HCT116 (cell line): ENCODE measurements at regions not wholly inside any gene's neighbourhood (a gene's known extent, or its start where the extent isn't known, plus 50 kb on each side); places are given as distances from the start of the nearest gene placed in this dataset.

Experiments used
- ATAC-seq: fragments of 200-7000 bp; cut with Tn5 transposase; 2 replicates; pipeline ENCODE4 v1.9.1; 2020; ENCODE audit warnings: mild to moderate bottlenecking, moderate library complexity
- BruUV-seq: library from RNA; stranded (reverse); fragments of 400-500 nt; replicated peaks from 2 replicates; lab custom pipeline; 2021; lab: Mats Ljungman, UMichigan
- CTCF ChIA-PET: fragments of 300-600 bp; sonication (Branson Sonifier 250); formaldehyde crosslinking; loops from one replicate; lab custom pipeline; 2021; ENCODE audit warnings: antibody characterized with exemption; lab: Charles Lee
- POLR2A ChIA-PET: fragments of 300-600, 350-600 bp; sonication (Branson Sonifier 250); formaldehyde crosslinking; loops from one replicate; lab custom pipeline; 2021; ENCODE audit warnings: antibody characterized with exemption; lab: Charles Lee
- RAD21 ChIA-PET, 2 experiments: fragments of 300-600 bp; sonication (Branson Sonifier 250); formaldehyde crosslinking; loops; one replicate each; lab custom pipeline; 2023; ENCODE audit warnings: low total read pairs in 2 of 2; ENCODE audit not compliant: uncharacterized antibody in 2 of 2, unreplicated experiment in 2 of 2, low non-redundant PET in 1 of 2; lab: Charles Lee
- DNase-seq: peaks from one replicate; pipeline ENCODE4 v3.0.0-alpha.2; 2010; ENCODE audit warnings: low read depth, low spot score
- H2AFZ ChIP-seq: fragments of 200-600 bp; shearing (Covaris generic), sonication (generic); 2 replicates; pipeline ENCODE4 v1.6.1; 2017; ENCODE audit warnings: low read depth, mixed run types, mixed read lengths, antibody characterized with exemption, low read length; ENCODE audit not compliant: poor library complexity, severe bottlenecking
- H3K27ac ChIP-seq: 2 replicates; pipeline ENCODE4 v1.5.1; 2012; ENCODE audit warnings: low read depth, low read length
- H3K27me3 ChIP-seq: fragments of 200-600 bp; sonication (generic); 2 replicates; pipeline ENCODE4 v1.6.1; 2016; ENCODE audit warnings: mixed run types, low read length, mixed read lengths; ENCODE audit not compliant: insufficient read depth
- H3K36me3 ChIP-seq, 2 experiments: fragments of 200-500 bp in 1 of 2; fragments of 200-600 bp in 1 of 2; sonication (Bioruptor generic) in 1 of 2; sonication (generic) in 1 of 2; 2 replicates each; pipeline versions ENCODE4 v1.5.1 to v1.6.1; 2014 to 2016; ENCODE audit warnings: low read length in 2 of 2, inconsistent platforms in 1 of 2, mixed read lengths in 1 of 2, mixed run types in 1 of 2; ENCODE audit not compliant: insufficient read depth in 2 of 2, control insufficient read depth in 1 of 2
- H3K4me1 ChIP-seq, 2 experiments: fragments of 200-600 bp in 1 of 2; sonication (generic) in 1 of 2; 2 replicates each; pipeline versions ENCODE4 v1.5.1 to v1.6.1; 2012 to 2017; ENCODE audit warnings: low read length in 2 of 2, inconsistent platforms in 1 of 2, mild to moderate bottlenecking in 1 of 2, mixed read lengths in 1 of 2, mixed run types in 1 of 2, moderate library complexity in 1 of 2; ENCODE audit not compliant: insufficient read depth in 2 of 2, control insufficient read depth in 1 of 2
- H3K4me2 ChIP-seq: fragments of 200-600 bp; sonication (generic); 2 replicates; pipeline ENCODE4 v1.6.1; 2017; ENCODE audit warnings: mixed run types, low read length, mixed read lengths
- H3K4me3 ChIP-seq, 2 experiments: fragments of 200-600 bp in 1 of 2; sonication (generic) in 1 of 2; replicated peaks in 1 of 2; 2 replicates each; pipeline ENCODE4 v1.5.1; 2011 to 2016; ENCODE audit warnings: low read length in 2 of 2, control low read depth in 1 of 2, low read depth in 1 of 2, mild to moderate bottlenecking in 1 of 2, mixed read lengths in 1 of 2, mixed run types in 1 of 2
- H3K79me2 ChIP-seq: fragments of 200-600 bp; sonication (generic); 2 replicates; pipeline ENCODE4 v1.6.1; 2017; ENCODE audit warnings: mild to moderate bottlenecking, mixed run types, low read length, moderate library complexity, mixed read lengths; ENCODE audit not compliant: insufficient read depth
- H3K9ac ChIP-seq: fragments of 200-600 bp; sonication (generic); 2 replicates; pipeline ENCODE4 v1.6.1; 2016; ENCODE audit warnings: low read length, mixed read lengths
- H3K9me2 ChIP-seq: fragments of 200-600 bp; sonication (generic), shearing (Covaris generic); 2 replicates; pipeline ENCODE4 v1.6.1; 2017; ENCODE audit warnings: mixed run types, mild to moderate bottlenecking, moderate library complexity; ENCODE audit not compliant: insufficient read depth
- H3K9me3 ChIP-seq, 2 experiments: fragments of 200-500 bp in 1 of 2; fragments of 200-600 bp in 1 of 2; sonication (Bioruptor generic) in 1 of 2; sonication (generic) in 1 of 2; 2 replicates each; pipeline ENCODE4 v1.6.1; 2014 to 2017; ENCODE audit warnings: low read length in 2 of 2, mixed read lengths in 2 of 2, inconsistent platforms in 1 of 2, low read depth in 1 of 2, mild to moderate bottlenecking in 1 of 2, mixed run types in 1 of 2, moderate library complexity in 1 of 2; ENCODE audit not compliant: control insufficient read depth in 1 of 2, insufficient read depth in 1 of 2
- H4K20me1 ChIP-seq: fragments of 200-600 bp; sonication (generic), shearing (Covaris generic); 2 replicates; pipeline ENCODE4 v1.6.1; 2017; ENCODE audit warnings: mixed run types, mild to moderate bottlenecking, moderate library complexity; ENCODE audit not compliant: insufficient read depth
- CEBPB ChIP-seq: IDR thresholded peaks from 2 replicates; pipeline ENCODE4 v1.6.1; 2012; ENCODE audit warnings: low read depth
- EGR1 ChIP-seq: IDR thresholded peaks from 2 replicates; pipeline ENCODE4 v1.6.1; 2012; ENCODE audit warnings: low read depth
- ELF1 ChIP-seq: IDR thresholded peaks from 2 replicates; pipeline ENCODE4 v1.6.1; 2012; ENCODE audit warnings: low read depth, borderline replicate concordance
- EZH2phosphoT487 ChIP-seq: fragments of 200-600 bp; IDR thresholded peaks from 2 replicates; pipeline ENCODE4 v1.6.1; 2018; ENCODE audit warnings: antibody characterized with exemption, borderline replicate concordance
- FOSL1 ChIP-seq: IDR thresholded peaks from 2 replicates; pipeline ENCODE4 v1.6.1; 2012; ENCODE audit warnings: low read depth
- MAX ChIP-seq: IDR thresholded peaks from 2 replicates; pipeline ENCODE4 v1.6.1; 2012
- POLR2A ChIP-seq: IDR thresholded peaks from 2 replicates; pipeline ENCODE4 v1.7.0; 2011; ENCODE audit warnings: borderline replicate concordance; ENCODE audit not compliant: insufficient read depth, insufficient read length; ENCODE audit errors: extremely low read depth
- POLR2AphosphoS5 ChIP-seq: IDR thresholded peaks from 2 replicates; pipeline ENCODE4 v1.6.1; 2011; ENCODE audit warnings: mild to moderate bottlenecking, low read depth, low read length, moderate library complexity
- TCF7L2 ChIP-seq: IDR thresholded peaks from 2 replicates; pipeline ENCODE4 v1.7.0; 2011; ENCODE audit warnings: borderline replicate concordance, inconsistent platforms; ENCODE audit not compliant: insufficient read depth, insufficient read length; ENCODE audit errors: extremely low read depth
- YY1 ChIP-seq: IDR thresholded peaks from 2 replicates; pipeline ENCODE4 v1.6.1; 2011; ENCODE audit warnings: low read length, low read depth, moderate library complexity, mild to moderate bottlenecking; ENCODE audit not compliant: insufficient replicate concordance; ENCODE audit errors: extremely low read depth
- ZBTB33 ChIP-seq: IDR thresholded peaks from 2 replicates; pipeline ENCODE4 v1.6.1; 2011; ENCODE audit warnings: mild to moderate bottlenecking, low read length, moderate library complexity; ENCODE audit not compliant: insufficient replicate concordance; ENCODE audit errors: extremely low read depth
- ZFX ChIP-seq: fragments of 450-650 bp; IDR thresholded peaks from 2 replicates; pipeline ENCODE4 v1.6.1; 2017
- ZNF274 ChIP-seq: fragments of 200-500 bp; sonication (Bioruptor generic); IDR thresholded peaks from 2 replicates; pipeline ENCODE4 v1.6.1; 2014; ENCODE audit warnings: mild to moderate bottlenecking, low read depth, low read length, inconsistent platforms
- intact Hi-C: fragments of 100-400 bp; cut with micrococcal nuclease; formaldehyde crosslinking; loops from 2 replicates; pipeline ENCODE4 v1.10.0; 2022

GRCh38 chr5:171640480-171640879 is 145.1 kb upstream of the SMIM23 start:
- ATAC-seq, result no peak

GRCh38 chr5:171641891-171642290 is 143.7 kb upstream of the SMIM23 start:
- H3K36me3 ChIP-seq, result no peaks in the 10 kb centered on the region
- no peak for ATAC-seq
- no peak for DNase-seq
- no peaks in the 10 kb centered on the region for H3K9me2 ChIP-seq
- no peak overlapping the region for H3K27ac ChIP-seq
- no peaks in the 10 kb centered on the region for H3K27me3 ChIP-seq
- BruUV-seq, result no TSS peak
- no peak for TF ChIP-seq CEBPB
- TF ChIP-seq MAX, result no peak
- no peak for TF ChIP-seq ELF1
- TF ChIP-seq EZH2phosphoT487, result no peak
- no peak for TF ChIP-seq ZFX
- TF ChIP-seq YY1, result no peak
- no peak for TF ChIP-seq TCF7L2
- TF ChIP-seq ZNF274, result no peak
- no peak for TF ChIP-seq EGR1
- no peak for TF ChIP-seq FOSL1
- TF ChIP-seq POLR2A, result no peak
- TF ChIP-seq ZBTB33, result no peak
- no peak for TF ChIP-seq POLR2AphosphoS5
- no peak overlapping the region for H2AFZ ChIP-seq
- POLR2A ChIA-PET, result no interaction called here
- H3K9ac ChIP-seq, result no peak overlapping the region
- H3K4me1 ChIP-seq, result peaks cover 0 to under 1% of the 10 kb centered on the region in 2 experiments; a peak in 2 of 4 replicates
- no peak overlapping the region for H3K4me2 ChIP-seq
- intact Hi-C loops, result no loop called here
- H4K20me1 ChIP-seq, result no peaks in the 10 kb centered on the region
- CTCF ChIA-PET, result no interaction called here
- no peaks in the 10 kb centered on the region for H3K79me2 ChIP-seq
- no peaks in the 10 kb centered on the region for H3K9me3 ChIP-seq
- H3K4me3 ChIP-seq, result no peak overlapping the region
- RAD21 ChIA-PET, result no interaction called here

More at GRCh38 chr5:171640480-171640879, 145.1 kb upstream of the SMIM23 start:
- TF ChIP-seq POLR2A, result no peak
- H3K4me2 ChIP-seq, result no peak overlapping the region
- intact Hi-C loops, result no loop called here
- H3K9ac ChIP-seq, result no peak overlapping the region
- H3K9me3 ChIP-seq, result no peaks in the 10 kb centered on the region
- no peaks in the 10 kb centered on the region for H3K4me1 ChIP-seq
- no peaks in the 10 kb centered on the region for H4K20me1 ChIP-seq
- no peaks in the 10 kb centered on the region for H3K9me2 ChIP-seq
- H3K36me3 ChIP-seq, result no peaks in the 10 kb centered on the region
- H3K27me3 ChIP-seq, result no peaks in the 10 kb centered on the region
- H2AFZ ChIP-seq, result no peak overlapping the region
- no peak overlapping the region for H3K27ac ChIP-seq
- DNase-seq, result no peak
- ChIA-PET POLR2A (no interaction called here), RAD21 (no interaction called here), CTCF (no interaction called here)
- no peaks in the 10 kb centered on the region for H3K79me2 ChIP-seq
- no peak overlapping the region for H3K4me3 ChIP-seq
- BruUV-seq, result no TSS peak
